A673 (cell line): ENCODE measurements at regions not wholly inside any gene's neighbourhood (a gene's known extent, or its start where the extent isn't known, plus 50 kb on each side); places are given as distances from the start of the nearest gene placed in this dataset.
A peak's percentile ranks its signal among the peaks of the same experiment; 100 is the strongest.

Experiments
- BruUV-seq: library from RNA; stranded (reverse); fragments of 400-500 nt; replicated peaks from 2 replicates; lab custom pipeline; 2021; lab: Mats Ljungman, UMichigan
- CTCF ChIA-PET: fragments of 300-600 bp; sonication (Branson Sonifier 250); formaldehyde crosslinking; loops from one replicate; lab custom pipeline; 2022; ENCODE audit warnings: antibody characterized with exemption; lab: Charles Lee
- POLR2A ChIA-PET: fragments of 300-600 bp; sonication (Branson Sonifier 250); formaldehyde crosslinking; loops from one replicate; lab custom pipeline; 2022; ENCODE audit warnings: antibody characterized with exemption; ENCODE audit not compliant: low non-redundant PET; lab: Charles Lee
- DNase-seq: peaks from one replicate; pipeline ENCODE4 v3.0.0-alpha.2; 2015; ENCODE audit warnings: low spot score
- H3K27ac ChIP-seq: fragments of 200-600 bp; sonication (generic); 2 replicates; pipeline ENCODE4 v1.5.1; 2016; ENCODE audit warnings: mixed run types, low read depth, mild to moderate bottlenecking, mixed read lengths, antibody characterized with exemption, low read length; ENCODE audit not compliant: poor library complexity, severe bottlenecking
- H3K27me3 ChIP-seq: fragments of 200-600 bp; sonication (generic); replicated peaks from 2 replicates; pipeline ENCODE4 v1.6.1; 2017; ENCODE audit warnings: mixed run types, low read depth, mild to moderate bottlenecking, mixed read lengths, antibody characterized with exemption, low read length; ENCODE audit not compliant: insufficient read depth, poor library complexity
- H3K36me3 ChIP-seq: fragments of 200-600 bp; sonication (generic); 2 replicates; pipeline ENCODE4 v1.6.1; 2016; ENCODE audit warnings: mixed run types, mild to moderate bottlenecking, mixed read lengths, antibody characterized with exemption, low read length; ENCODE audit not compliant: insufficient read depth, poor library complexity, severe bottlenecking
- H3K4me1 ChIP-seq: fragments of 200-600 bp; sonication (generic); 2 replicates; pipeline ENCODE4 v1.6.1; 2017; ENCODE audit warnings: mixed run types, mild to moderate bottlenecking, mixed read lengths, antibody characterized with exemption, low read length; ENCODE audit not compliant: insufficient read depth, poor library complexity, severe bottlenecking
- H3K4me3 ChIP-seq: fragments of 200-600 bp; sonication (generic); 2 replicates; pipeline ENCODE4 v1.5.1; 2016; ENCODE audit warnings: low read depth, mixed run types, mild to moderate bottlenecking, mixed read lengths, low read length; ENCODE audit not compliant: poor library complexity, severe bottlenecking
- H3K9me3 ChIP-seq: fragments of 200-600 bp; sonication (generic); 2 replicates; pipeline ENCODE4 v1.6.1; 2016; ENCODE audit warnings: mixed run types, low read depth, mild to moderate bottlenecking, mixed read lengths, antibody characterized with exemption, low read length; ENCODE audit not compliant: poor library complexity, severe bottlenecking
- CTCF ChIP-seq: fragments of 300-800, 200-600 bp; sonication (generic); conservative IDR thresholded peaks from 2 replicates; pipeline ENCODE4 v1.5.1; 2017; ENCODE audit warnings: low read depth, mild to moderate bottlenecking, antibody characterized with exemption, low read length, moderate library complexity, mixed read lengths
- EZH2 ChIP-seq: fragments of 200-600 bp; sonication (generic); IDR thresholded peaks from 2 replicates; pipeline ENCODE4 v1.6.1; 2017; ENCODE audit warnings: borderline replicate concordance, low read depth, mild to moderate bottlenecking, mixed read lengths, antibody characterized with exemption, low read length; ENCODE audit not compliant: poor library complexity, severe bottlenecking
- intact Hi-C: fragments of 100-400 bp; cut with micrococcal nuclease; formaldehyde crosslinking; loops from one replicate; pipeline ENCODE4 v1.10.0; 2022; ENCODE audit not compliant: unreplicated experiment

GRCh38 chr14:53441789-53442188 is 288.7 kb upstream of the DDHD1 start:
- BruUV-seq: no TSS peak
- Histone ChIP-seq H3K27me3 (peaks cover 26% of the 10 kb centered on the region), H3K36me3 (no peaks in the 10 kb centered on the region), H3K4me1 (no peaks in the 10 kb centered on the region), H3K4me3 (no peak overlapping the region), H3K9me3 (no peaks in the 10 kb centered on the region), H3K27ac (no peak overlapping the region)
- no peak for DNase-seq
- ChIA-PET CTCF (no interaction called here), POLR2A (no interaction called here)
- intact Hi-C loops: no loop called here
- no peak for TF ChIP-seq CTCF
- TF ChIP-seq EZH2: no peak

GRCh38 chr14:53437858-53438257 is 284.7 kb upstream of the DDHD1 start:
- H3K9me3 ChIP-seq: no peaks in the 10 kb centered on the region
- no TSS peak for BruUV-seq
- H3K36me3 ChIP-seq: no peaks in the 10 kb centered on the region
- DNase-seq: no peak
- H3K27me3 ChIP-seq: peaks cover 36% of the 10 kb centered on the region
- CTCF ChIA-PET: no interaction called here
- H3K27ac ChIP-seq: no peak overlapping the region
- H3K4me3 ChIP-seq: no peak overlapping the region
- intact Hi-C loops: no loop called here
- TF ChIP-seq CTCF (no peak), EZH2 (no peak)
- H3K4me1 ChIP-seq: no peaks in the 10 kb centered on the region
- POLR2A ChIA-PET: no interaction called here

GRCh38 chr14:53432378-53432802 is 279.3 kb upstream of the DDHD1 start:
- H3K27me3 ChIP-seq: peaks cover 11% of the 10 kb centered on the region
- no peaks in the 10 kb centered on the region for H3K4me1 ChIP-seq
- no peaks in the 10 kb centered on the region for H3K9me3 ChIP-seq
- no peaks in the 10 kb centered on the region for H3K36me3 ChIP-seq
- ChIA-PET POLR2A (no interaction called here), CTCF (no interaction called here)
- intact Hi-C loops: loop anchor here (2.0 kb wide), 1 partner anchor 914 kb away; no protein-coding TSS in a partner anchor
- peak; percentile 46 for DNase-seq
- no peak overlapping the region for H3K27ac ChIP-seq
- TF ChIP-seq EZH2 (no peak), CTCF (peak; percentile 69)
- no TSS peak for BruUV-seq
- no peak overlapping the region for H3K4me3 ChIP-seq
